ENCODE measurements at regions not wholly inside any gene's neighbourhood (a gene's known extent, or its start where the extent isn't known, plus 50 kb on each side); places are given as distances from the start of the nearest gene placed in this dataset.

DNA sequence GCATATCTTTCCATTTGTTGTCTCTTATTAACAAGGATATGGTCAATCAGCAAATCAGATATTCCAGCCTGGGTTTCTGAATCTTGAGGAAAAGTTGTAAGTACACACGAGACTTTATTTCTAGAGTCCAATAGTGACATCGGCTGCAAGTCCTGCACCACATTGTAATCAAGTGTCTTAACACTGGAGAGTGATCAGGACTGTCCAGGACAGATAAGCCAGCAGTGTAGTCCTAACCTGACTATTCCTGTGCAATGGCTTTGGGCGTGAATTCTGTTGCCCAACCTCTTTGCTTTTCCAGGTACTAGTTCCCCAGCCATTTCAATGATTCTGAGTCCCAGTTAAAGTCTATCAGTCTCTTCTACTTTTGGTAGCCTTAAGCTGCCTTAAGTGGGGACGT is 395.0 kb downstream of the PCDH10 start:
- TF ChIP-seq, protein P1, sequence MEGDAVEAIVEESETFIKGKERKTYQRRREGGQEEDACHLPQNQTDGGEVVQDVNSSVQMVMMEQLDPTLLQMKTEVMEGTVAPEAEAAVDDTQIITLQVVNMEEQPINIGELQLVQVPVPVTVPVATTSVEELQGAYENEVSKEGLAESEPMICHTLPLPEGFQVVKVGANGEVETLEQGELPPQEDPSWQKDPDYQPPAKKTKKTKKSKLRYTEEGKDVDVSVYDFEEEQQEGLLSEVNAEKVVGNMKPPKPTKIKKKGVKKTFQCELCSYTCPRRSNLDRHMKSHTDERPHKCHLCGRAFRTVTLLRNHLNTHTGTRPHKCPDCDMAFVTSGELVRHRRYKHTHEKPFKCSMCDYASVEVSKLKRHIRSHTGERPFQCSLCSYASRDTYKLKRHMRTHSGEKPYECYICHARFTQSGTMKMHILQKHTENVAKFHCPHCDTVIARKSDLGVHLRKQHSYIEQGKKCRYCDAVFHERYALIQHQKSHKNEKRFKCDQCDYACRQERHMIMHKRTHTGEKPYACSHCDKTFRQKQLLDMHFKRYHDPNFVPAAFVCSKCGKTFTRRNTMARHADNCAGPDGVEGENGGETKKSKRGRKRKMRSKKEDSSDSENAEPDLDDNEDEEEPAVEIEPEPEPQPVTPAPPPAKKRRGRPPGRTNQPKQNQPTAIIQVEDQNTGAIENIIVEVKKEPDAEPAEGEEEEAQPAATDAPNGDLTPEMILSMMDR (IDR thresholded peaks at IDR 0.05) = no peak
- no peak for TF ChIP-seq POLR2AphosphoS5 (IDR thresholded peaks at IDR 0.05; ENCODE audit: insufficient read depth in 1 of 2, low read depth in 1 of 2)
- no peak for TF ChIP-seq POLR2A (IDR thresholded peaks at IDR 0.05)
